COLO829 (cell line): ENCODE measurements at regions not wholly inside any gene's neighbourhood (a gene's known extent, or its start where the extent isn't known, plus 50 kb on each side); places are given as distances from the start of the nearest gene placed in this dataset.

Experiments
- DNase-seq: peaks from one replicate; pipeline ENCODE4 v3.0.0; 2012; ENCODE audit warnings: low spot score

GRCh38 chr5:8913522-8913921 is 632.4 kb downstream of the SEMA5A start:
- no peak for DNase-seq

GRCh38 chr5:8919096-8919495 is 626.8 kb downstream of the SEMA5A start:
- no peak for DNase-seq

GRCh38 chr5:8923526-8923925 is 622.3 kb downstream of the SEMA5A start:
- no peak for DNase-seq

GRCh38 chr5:8924054-8924793 is 621.7 kb downstream of the SEMA5A start:
- DNase-seq: no peak

GRCh38 chr5:8930021-8930420 is 615.9 kb downstream of the SEMA5A start:
- DNase-seq: no peak

GRCh38 chr5:8934455-8934854 is 611.4 kb downstream of the SEMA5A start:
- DNase-seq: no peak

- no peak for DNase-seq
Measured at GRCh38 chr5:8940934-8941333, 604.9 kb downstream of the SEMA5A start.

GRCh38 chr5:8943301-8943700 is 602.6 kb downstream of the SEMA5A start:
- no peak for DNase-seq

GRCh38 chr5:8944005-8944404 is 601.9 kb downstream of the SEMA5A start:
- no peak for DNase-seq

GRCh38 chr5:8945972-8946371 is 599.9 kb downstream of the SEMA5A start:
- no peak for DNase-seq

GRCh38 chr5:8949908-8950307 is 596.0 kb downstream of the SEMA5A start:
- no peak for DNase-seq

- DNase-seq: no peak
Measured at GRCh38 chr5:8952147-8952546, 593.7 kb downstream of the SEMA5A start.

GRCh38 chr5:8953016-8953415 is 592.9 kb downstream of the SEMA5A start:
- no peak for DNase-seq

GRCh38 chr5:8953911-8954438 is 591.9 kb downstream of the SEMA5A start:
- no peak for DNase-seq

- no peak for DNase-seq
Measured at GRCh38 chr5:8954801-8955200, 591.1 kb downstream of the SEMA5A start.

- DNase-seq: no peak
Measured at GRCh38 chr5:8956659-8957058, 589.2 kb downstream of the SEMA5A start.

GRCh38 chr5:8958602-8959001 is 587.3 kb downstream of the SEMA5A start:
- peak; percentile 14 for DNase-seq

- no peak for DNase-seq
Measured at GRCh38 chr5:8961219-8961618, 584.7 kb downstream of the SEMA5A start.

- DNase-seq: no peak
Measured at GRCh38 chr5:8961956-8962355, 583.9 kb downstream of the SEMA5A start.

GRCh38 chr5:8981016-8981415 is 564.9 kb downstream of the SEMA5A start:
- no peak for DNase-seq

GRCh38 chr5:8981496-8981895 is 564.4 kb downstream of the SEMA5A start:
- DNase-seq: no peak

GRCh38 chr5:8984386-8984785 is 561.5 kb downstream of the SEMA5A start:
- no peak for DNase-seq
